ENCODE measurements at regions not wholly inside any gene's neighbourhood (a gene's known extent, or its start where the extent isn't known, plus 50 kb on each side); places are given as distances from the start of the nearest gene placed in this dataset.

DNA sequence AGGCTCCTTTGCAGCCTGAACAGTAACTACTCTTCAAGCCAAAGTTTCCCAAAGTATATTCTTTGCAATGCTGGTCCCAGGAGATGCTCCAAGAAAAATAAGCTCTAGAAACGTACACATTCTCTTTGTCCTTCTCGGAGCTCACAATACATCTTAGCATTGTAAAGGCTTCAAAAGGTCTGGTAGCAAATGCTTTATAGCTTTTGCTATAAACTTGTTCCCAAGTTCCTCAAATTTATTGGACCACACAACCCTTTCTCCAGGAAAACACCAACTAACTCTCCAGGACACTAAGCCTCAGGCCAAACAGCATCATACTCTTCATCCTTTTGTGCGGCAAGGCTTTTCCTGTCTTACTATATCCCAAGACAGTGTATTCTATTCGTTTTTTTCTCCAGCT lies 455.6 kb upstream of the PROK2 start:
- no peak for DNase-seq (ENCODE audit: low read depth in 2 of 2)

DNA sequence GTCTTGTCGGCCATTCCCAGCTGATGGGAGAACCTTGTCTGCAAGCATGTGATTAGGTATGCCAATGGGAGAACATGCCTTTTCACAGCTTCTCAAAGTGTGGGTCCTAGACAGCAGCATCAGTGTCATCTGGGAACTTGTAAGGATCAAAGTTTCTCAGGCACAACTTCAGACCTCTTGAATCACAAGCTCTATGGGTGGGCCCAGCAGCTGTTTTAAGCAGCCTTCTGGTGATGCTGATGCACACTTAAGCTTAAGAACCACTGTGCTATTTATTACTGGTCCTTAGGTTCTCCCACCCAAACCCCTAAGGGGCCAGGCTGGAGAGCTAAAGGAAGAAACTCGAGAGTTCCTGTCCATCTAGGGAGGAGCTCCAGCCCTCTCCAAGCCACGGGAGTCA lies 453.9 kb upstream of the PROK2 start:
- DNase-seq (ENCODE audit: low read depth in 2 of 2): no peak

DNA sequence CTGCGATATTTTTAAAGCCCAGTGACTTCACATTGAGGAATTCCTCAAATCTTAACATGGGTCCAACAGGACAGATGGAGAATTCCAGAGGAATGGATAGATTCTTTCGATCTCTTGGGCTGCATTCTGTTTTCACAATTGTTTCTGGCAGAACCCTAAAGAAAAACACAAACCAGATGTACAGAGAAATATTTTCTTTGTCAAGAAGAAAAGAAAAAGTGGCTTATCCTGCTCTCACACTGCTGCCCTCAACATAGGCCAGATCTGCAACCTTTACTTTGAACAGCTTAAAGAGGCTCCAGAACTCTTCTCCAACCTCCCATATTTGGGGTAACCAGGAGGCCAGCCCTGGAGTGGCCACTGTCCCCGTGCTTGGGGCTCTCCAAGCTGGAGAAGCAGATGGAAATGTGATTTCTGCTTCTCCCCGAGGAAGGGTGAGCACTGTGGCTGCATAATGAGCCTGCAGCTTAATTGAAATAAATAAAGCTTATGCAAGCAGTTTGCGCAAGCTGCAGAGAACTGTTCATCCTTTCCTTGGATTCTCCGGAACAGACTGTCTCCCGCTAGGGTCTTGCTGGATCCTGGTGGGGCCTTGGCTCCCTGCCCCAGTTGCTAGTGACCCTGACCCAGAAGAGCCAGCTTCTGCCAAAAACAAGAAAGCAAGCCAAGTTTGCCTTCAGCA lies 453.2 kb upstream of the PROK2 start:
- no peak for DNase-seq (ENCODE audit: low read depth in 2 of 2)

DNA sequence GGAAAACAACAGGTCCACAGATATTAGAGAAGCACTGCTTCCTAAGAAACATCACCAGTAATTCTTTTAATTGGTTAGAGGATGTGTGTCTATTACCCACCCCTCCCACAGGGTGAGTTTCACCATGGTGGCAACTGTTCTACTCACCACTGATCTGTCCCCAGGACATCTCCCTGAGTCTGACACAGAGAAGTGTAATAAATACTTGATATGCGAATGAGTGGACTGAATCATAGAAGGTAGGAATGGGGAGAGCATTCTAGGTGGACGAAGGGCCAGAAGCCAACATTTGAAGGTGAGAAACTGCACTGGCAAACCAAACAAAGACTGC lies 452.7 kb upstream of the PROK2 start:
- DNase-seq (ENCODE audit: low read depth in 2 of 2): no peak

DNA sequence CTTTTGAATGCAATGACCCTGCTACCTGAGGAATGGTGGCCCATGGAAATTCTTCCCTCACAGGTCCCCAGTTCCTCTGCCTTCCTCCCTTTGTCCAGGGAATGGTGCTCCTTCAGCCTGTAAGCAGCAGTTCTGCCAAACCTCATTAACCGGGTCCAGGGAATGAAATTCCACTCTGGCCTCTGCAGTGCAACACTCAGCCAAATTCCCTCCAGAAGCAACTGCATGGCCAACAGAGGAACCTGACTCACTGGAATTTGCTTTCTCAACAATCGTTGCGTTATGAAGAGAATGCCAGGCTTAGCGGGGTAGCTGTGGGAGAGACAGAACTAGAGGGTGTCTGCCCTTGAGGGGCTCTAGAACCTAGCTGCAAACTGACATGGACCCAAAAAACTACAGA lies 449.4 kb upstream of the PROK2 start:
- DNase-seq (ENCODE audit: low read depth in 2 of 2): no peak

DNA sequence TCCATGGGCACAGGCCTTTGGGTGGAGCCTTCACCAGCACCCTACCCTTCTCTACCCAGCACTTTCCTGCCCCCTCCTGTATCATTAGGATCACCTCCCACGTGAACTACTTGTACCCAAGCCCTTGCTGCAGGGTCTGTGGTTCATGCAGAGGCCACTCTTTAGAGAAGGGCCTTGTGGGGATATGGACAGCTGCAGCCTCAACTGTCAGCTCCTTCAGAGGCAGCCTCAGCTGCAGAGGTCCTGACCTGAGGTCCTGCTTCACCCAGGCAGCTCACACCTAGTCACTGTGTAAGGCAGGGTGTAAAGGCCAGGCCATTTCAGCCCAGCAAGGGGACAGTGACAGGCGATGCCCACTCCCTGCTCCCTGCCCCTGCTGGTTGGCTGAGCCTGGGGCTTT lies 448.6 kb upstream of the PROK2 start:
- no peak for DNase-seq (ENCODE audit: low read depth in 2 of 2)

DNA sequence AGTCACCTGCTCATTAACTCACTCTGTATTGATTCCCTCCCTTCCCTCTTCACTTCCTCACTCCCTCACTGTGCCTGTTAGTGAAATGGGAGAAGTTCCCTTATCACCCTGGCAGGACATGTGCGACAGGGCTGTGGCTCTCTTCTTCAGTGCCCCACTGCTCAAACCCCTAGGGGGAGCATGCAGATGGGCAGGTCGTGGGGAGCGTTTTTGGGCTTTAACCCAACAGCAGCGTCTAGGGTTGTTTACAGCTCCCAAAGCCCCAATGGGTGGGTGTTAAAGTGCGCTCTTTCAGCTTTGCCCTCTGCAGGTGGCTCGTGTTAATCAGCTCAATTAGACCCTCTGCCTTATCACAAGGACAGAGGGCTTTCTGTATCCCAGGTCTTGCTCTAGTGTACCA lies 447.8 kb upstream of the PROK2 start:
- DNase-seq (ENCODE audit: low read depth in 2 of 2): no peak

DNA sequence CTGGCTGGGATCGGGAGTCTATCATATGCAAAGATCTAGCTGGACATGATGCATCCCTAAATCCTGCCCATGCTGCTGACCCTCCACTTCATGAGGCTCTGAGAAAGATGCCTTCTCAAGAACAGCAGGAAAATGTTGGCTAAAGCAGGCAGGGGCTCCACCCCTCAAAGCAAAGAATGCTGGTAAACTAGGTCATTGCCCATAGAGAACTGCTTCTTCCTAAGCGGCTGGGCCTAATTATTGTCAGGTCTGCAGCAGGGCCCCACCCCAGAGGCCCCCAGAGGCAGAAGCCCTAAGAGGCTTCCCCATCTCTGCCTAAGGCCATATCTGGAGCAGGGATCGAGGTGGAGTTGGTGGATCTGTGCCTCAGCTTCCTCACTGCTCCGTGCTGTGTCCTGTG lies 447.4 kb upstream of the PROK2 start:
- no peak for DNase-seq (ENCODE audit: low read depth in 2 of 2)

DNA sequence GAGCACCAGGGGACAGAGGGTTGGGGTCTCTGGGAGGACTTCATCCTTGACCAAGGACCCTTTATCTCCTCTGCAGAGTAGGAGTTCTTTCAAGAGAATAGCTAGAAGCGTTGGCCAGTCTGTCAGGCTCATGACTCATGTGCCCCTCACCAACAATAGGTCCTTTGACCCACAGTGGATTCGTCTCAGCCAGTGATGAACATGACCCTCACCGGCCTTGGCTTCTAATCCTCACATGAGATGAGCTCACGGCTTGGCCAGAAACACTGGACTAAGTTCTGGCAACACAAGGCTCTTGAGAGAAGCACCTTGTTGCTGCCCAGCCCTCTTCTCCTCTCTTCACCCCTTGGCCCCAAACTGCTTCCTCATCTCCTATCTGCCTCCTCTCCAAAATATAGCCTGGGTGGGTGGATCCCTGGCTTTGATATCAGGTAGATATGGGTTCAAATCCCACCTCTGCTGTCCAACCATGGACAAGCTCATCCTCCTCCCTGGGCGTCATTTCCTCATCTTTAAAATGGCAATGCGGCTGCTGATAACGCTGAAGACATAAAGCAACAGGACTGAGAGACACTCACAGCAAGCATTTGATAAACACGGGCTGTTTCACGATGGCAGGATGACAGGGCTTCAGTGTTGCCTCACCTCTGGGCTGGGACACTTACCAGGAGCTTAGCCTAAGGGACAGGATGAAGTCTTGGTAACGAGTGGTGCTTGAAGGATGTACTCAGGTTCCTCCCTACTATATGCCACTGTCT lies 446.7 kb upstream of the PROK2 start:
- DNase-seq (ENCODE audit: low read depth in 2 of 2): no peak

DNA sequence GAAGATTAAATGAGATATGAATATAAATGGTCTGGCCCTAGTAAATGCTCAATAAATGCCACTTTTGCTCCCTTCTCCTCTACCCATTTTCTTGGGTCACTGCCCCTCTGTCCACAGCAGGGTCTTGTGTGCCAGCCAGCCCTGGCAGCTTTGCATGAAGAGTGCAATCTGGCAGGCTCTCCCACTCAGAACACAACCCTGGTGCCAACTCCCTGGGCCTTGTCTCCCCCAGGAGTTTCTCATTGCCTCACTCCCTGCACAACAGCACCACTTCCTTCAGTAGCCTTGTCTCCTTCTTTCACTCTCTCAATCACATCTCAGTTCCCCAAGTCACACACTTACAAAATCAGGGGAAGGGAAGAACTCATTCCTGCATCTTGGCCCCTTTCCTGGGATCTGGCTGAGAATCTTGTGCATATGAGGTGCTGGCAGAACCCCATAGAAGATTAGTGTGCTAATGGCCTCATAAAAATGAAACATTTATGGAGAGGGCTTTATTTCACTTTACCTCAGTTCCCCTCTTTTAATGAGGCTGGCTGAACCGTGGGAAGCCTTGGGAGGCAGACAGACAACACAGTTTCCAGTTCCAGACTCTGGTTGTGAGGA lies 445.9 kb upstream of the PROK2 start:
- no peak for DNase-seq (ENCODE audit: low read depth in 2 of 2)

DNA sequence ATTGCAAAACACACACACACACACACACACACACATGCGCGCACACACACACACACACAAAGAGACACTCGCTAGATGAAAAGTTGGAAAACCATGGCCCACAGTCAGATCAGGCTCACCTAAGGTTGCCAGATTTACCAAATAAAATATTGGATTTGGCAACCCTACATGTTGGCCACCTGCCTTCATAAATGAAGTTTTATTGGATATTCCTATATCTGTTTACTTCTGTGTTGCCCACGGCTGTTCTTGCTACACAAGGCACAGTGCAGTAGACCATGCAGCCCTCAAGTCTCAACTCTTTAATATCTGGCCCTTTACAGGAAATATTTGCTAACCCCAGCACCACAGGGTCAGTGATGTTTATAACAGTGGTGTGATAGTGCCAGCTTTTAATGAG lies 445.0 kb upstream of the PROK2 start:
- no peak for DNase-seq (ENCODE audit: low read depth in 2 of 2)

DNA sequence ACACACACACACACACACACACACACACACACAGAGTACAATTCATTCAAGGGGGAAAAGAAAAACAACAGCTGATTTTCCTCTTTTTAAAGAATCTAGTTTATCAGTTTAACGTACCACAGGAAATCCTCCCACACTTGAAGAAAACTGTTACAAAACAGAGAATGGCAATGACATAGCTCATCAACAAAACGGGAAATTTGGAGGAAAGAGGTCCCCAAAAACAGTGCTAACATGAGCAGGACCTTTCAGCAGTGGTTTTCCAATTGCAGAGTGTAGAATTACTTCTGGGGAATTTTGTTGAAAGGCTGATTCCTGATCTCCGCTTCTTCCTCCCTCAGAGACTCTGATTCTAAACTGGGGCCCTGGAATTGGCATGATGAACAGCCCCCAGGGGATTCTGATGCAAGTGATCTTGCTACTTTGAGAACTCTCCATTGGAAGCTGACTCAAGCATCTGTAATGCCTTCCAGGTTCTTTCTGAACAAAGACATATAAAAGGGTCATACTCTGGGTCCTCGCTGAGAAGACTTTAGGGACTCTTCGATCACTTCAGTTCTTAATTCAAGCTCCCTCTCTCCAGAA lies 442.6 kb upstream of the PROK2 start:
- no peak for DNase-seq (ENCODE audit: low read depth in 2 of 2)

DNA sequence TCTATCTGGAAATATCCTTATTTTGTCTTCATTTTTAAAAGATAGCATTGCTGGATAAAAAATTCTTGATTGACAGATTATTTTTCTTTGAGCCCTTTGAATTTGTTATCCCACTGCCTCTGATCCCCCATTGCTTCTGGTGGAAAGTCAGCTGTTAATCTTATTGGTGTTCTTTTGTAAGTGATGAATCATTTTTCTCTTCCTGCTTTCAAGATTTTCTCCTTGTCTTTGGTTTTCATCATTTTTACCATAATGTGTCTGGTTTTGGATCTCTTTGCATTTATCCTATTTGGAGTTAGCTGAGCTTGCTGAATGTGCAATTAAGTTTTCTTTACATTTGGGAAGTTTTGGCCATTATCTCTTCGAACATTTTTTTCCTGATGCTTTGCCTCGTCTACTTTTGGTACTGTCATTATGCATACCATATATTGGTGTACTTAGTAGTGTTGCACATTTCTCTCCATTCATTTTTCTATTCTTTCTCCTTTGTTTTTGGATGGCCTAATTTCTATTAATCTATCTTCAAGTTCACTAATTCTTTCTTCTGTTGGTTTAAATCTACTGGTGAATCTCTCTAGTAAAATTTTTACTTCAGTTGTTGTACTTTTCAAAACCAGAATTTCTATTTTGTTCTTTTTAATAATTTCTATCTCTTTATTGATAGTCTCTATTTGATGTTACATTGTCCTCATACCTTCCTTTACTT lies 440.0 kb upstream of the PROK2 start:
- no peak for DNase-seq (ENCODE audit: low read depth in 2 of 2)

DNA sequence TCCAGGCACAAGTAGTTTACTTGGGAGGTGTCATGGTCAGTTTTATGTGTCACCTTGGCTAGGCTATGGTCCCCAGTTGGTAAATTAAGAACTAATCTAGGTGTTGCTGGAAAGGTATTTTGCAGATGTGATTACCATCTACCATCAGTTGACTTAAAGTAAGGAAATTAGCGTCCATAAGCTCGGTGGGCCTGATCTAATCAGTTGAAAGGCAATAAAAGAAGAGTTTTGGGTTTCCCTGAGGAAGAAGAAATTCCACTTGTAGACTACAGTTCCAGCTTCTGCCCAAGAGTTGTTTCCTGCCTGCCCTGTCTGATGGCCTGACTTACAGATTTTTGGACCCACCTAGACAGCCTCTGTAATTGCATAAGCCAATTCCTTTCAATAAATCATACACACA lies 438.7 kb upstream of the PROK2 start:
- no peak for DNase-seq (ENCODE audit: low read depth in 2 of 2)

DNA sequence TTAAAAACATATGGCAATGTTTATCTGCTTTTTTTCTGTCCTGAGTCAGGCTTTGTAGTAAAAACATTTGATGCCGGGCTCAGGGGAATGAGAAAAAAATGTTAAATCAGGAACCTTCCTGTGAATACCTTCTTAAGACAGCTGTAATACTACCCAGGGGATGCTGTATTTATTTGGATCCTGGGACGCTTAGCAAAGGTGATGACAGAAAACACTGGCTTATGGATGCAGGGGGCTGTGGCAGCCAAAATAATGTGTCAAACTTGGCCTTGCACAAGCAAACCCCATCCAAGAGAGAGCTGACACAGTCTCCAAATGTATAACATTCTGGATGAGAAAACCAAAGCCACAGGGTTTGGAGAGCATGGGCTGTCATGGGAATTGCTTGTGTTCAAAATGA lies 438.2 kb upstream of the PROK2 start:
- DNase-seq (ENCODE audit: low read depth in 2 of 2): no peak

DNA sequence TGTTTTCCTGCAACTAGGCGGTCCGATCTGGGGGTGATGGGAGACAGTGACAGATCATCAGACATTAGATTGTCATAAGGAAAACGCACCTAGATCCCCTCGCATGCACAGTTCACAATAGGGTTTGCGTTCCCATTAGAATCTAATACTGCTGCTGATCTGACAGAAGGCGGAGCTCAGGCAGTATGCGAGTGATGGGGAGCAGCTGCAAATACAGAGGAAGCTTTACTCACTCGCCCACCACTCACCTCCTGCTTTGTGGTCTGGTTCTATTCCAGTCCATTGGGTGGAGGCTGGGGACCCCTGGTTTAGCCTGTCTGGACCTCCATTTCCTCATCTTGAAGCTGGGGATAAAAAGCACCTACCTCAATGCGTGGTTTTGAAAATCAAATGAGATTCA lies 437.5 kb upstream of the PROK2 start:
- DNase-seq (ENCODE audit: low read depth in 2 of 2): no peak

DNA sequence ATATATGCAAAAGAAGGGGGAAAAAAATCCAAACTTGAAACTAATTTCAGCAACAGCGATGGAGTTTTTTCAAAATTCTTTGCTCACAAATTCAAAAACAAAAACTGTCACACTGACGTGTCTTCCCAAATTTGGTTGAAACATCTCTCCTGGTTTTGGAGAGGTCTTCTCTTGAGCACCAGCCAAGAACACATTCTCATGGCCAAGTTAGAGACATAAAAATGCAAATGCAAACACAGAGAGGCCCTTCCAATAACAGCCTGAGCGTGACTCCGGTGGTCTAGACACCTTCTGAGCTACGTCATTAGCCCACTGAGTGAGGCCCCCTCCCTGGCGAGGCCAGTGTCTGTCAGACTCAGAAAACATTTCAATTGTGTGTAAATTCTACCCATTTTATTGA lies 436.0 kb upstream of the PROK2 start:
- no peak for DNase-seq (ENCODE audit: low read depth in 2 of 2)

DNA sequence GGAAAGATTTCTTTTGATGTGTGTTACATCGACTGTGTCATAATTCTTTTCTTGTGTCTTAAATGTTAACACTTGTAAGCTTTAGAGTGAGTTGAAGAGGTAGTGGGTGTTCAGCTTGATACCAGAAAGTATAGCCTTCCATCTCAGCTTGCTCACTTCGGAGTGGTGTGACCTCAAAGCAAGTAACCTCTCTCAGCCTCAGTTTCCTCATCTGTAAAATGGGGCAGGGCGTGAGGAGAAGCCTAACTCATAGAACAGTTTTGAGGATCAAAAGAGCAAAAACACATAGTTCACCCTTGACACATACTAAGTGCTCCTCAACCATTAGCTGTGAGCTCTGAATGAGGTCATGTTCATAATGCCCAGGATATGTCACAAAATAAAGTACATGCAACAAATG lies 434.8 kb upstream of the PROK2 start:
- no peak for DNase-seq (ENCODE audit: low read depth in 2 of 2)

DNA sequence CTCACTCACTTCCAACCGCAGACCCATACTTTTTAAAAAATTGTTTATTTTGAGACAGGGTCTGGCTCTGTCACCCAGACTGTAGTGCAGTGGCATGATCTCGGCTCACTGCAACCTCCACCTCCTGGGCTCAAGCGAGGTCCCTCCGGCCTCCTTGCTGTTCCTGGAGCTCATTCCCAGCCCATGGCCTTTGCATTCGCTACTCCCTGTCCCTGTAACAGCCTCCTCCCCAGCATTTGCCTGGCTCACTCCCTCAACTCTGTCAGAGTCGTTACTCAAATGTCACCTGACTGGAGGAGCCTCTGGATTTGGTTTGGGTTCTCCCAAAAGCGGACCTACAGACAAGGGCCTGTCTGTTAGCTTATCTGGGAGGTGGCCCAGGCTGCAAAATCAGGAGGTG lies 432.6 kb upstream of the PROK2 start:
- DNase-seq (ENCODE audit: low read depth in 2 of 2): no peak

DNA sequence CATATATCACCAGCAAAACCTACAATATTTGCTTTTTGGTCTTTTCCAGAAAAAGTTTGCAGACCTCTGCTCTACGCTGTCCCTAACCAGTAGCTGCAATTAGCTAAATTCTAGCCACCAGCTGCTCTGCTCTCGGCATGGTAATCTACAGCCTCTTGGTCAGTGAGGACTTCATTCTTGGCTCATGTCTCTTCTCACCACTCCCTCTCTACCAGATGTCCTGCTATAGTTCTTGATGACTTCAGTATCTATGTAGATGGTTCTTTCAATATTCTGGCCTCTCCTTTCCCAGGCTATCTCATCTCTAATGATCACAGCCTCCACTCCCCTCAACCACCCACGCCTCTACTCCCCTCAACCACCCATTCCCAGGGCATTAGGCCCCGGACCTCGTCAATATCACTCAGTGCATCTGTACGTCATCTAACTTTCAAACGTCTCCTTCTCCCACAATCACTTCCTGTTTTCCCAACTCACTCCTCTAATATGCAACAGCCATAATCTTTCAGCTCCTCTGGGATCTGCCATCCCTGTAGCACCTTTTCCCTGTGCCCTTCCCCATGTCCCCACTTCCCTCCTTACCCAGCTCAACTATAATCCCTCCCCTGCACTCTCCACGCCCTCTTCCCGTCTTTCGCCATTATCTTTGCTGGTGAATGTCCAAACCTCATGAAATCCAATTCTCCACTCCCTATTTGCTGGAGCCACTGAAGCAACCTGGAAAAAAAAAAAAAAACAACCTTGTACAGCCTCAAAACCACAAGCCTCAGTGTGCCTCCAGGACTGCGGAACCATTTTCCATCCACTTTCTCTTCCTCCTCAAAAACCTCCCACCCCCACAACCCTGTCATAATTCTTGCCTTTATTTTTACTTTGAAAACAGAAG lies 429.4 kb upstream of the PROK2 start:
- no peak for DNase-seq (ENCODE audit: low read depth in 2 of 2)

DNA sequence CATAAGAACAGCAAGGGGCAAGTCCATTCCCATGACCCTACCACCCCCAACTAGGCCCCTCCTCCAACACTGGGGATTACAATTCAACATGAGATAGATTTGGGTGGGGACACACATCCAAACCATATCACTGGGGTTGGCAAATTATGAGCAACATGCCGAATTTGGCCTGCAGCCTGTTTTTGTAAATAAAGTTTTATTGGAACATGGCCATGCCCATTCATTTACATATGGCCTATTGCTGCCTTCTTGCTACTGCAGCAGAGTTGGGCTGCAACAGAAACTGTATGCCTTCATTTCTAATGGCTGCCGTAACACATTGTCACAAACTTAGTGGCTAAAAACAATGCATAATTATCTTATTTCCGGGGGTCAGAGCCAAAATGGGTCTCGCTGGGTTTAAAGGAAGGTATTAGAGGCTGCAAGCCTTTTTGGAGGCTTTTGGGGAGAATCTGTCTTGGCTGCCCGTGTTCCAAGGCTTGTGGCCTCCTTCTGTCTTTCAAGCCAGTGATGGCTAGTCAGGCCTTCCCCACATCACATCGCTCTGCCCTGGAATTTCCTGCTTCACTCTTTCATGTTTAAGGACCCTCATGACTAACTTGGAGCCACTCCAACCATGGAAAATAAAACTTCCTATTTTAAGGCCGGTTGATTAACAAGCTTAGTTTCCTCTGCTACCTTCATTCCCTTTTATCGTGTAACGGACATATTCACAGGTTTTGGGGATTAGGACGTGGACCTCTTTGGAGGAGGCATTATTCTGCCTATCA lies 428.5 kb upstream of the PROK2 start:
- no peak for DNase-seq (ENCODE audit: low read depth in 2 of 2)

All from stimulated activated CD8-positive, alpha-beta memory T cell treated with anti-CD3 and anti-CD28 coated beads, Interleukin-7, amount 100 ng/mL, for 1 hour (primary cell).